Gastroesophageal sphincter (tissue), 4 donors: ENCODE measurements at regions not wholly inside any gene's neighbourhood (a gene's known extent, or its start where the extent isn't known, plus 50 kb on each side); places are given as distances from the start of the nearest gene placed in this dataset.

Experiments used
- ATAC-seq: fragments of 150-250 bp; one replicate; pipeline ENCODE4 v1.9.1; 2016; ENCODE audit warnings: mild to moderate bottlenecking, moderate library complexity
- H3K27ac ChIP-seq, 4 donors: fragments of 200-600 bp; sonication (generic) in 3 of 4; 1 replicate in 3 of 4; 2 replicates in 1 of 4; pipeline ENCODE4 v1.5.1; 2016 to 2019
- H3K27me3 ChIP-seq: fragments of 200-600 bp; sonication (generic); one replicate; pipeline ENCODE4 v1.5.1; 2019
- H3K36me3 ChIP-seq, 2 donors: fragments of 200-600 bp; sonication (generic); one replicate each; pipeline ENCODE4 v1.5.1; 2019; ENCODE audit warnings: control low read depth in 1 of 2
- H3K4me1 ChIP-seq, 3 donors: fragments of 200-600 bp; sonication (generic); 1 replicate in 2 of 3; 2 replicates in 1 of 3; pipeline ENCODE4 v1.5.1; 2016 to 2019; ENCODE audit warnings: control low read depth in 2 of 3
- H3K4me3 ChIP-seq, 2 donors: fragments of 200-600 bp; sonication (generic); one replicate each; pipeline ENCODE4 v1.5.1; 2019; ENCODE audit warnings: mild to moderate bottlenecking in 1 of 2, moderate library complexity in 1 of 2
- H3K9me3 ChIP-seq, 3 donors: fragments of 200-600 bp; sonication (generic); one replicate each; pipeline ENCODE4 v1.5.1; 2017 to 2019; ENCODE audit warnings: control low read depth in 2 of 3
- EP300 ChIP-seq: sonication (generic); formaldehyde crosslinking; IDR thresholded peaks from one replicate; pipeline ENCODE4 v1.6.1; 2017; ENCODE audit warnings: antibody characterized with exemption, mild to moderate bottlenecking
- POLR2A ChIP-seq, 2 donors: fragments of 450-650 bp; IDR thresholded peaks; one replicate each; pipeline ENCODE4 v1.6.1; 2017; ENCODE audit warnings: antibody characterized with exemption in 2 of 2, mild to moderate bottlenecking in 2 of 2, moderate library complexity in 1 of 2
- POLR2AphosphoS5 ChIP-seq: sonication (generic); formaldehyde crosslinking; IDR thresholded peaks from one replicate; pipeline ENCODE4 v1.6.1; 2017; ENCODE audit warnings: antibody characterized with exemption
- WGBS, 2 donors: methylation state at CpG; one replicate each; pipeline ENCODE4 v1.1.5; 2018; ENCODE audit warnings: low coverage in 1 of 2; 5-methylcytosine and 5-hydroxymethylcytosine counted together
- TF ChIP-seq, protein P1 (sequence below), 4 experiments: fragments of 200-600 bp in 2 of 4; fragments of 450-650 bp in 2 of 4; sonication (generic) in 1 of 4; IDR thresholded peaks; one replicate each; pipeline ENCODE4 v1.5.1; 2017 to 2019; ENCODE audit warnings: antibody characterized with exemption in 4 of 4, mild to moderate bottlenecking in 2 of 4, moderate library complexity in 2 of 4

- H3K9me3 ChIP-seq: no peaks in the 10 kb centered on the region
- H3K36me3 ChIP-seq: no peaks in the 10 kb centered on the region
- TF ChIP-seq EP300: no peak
- no peak for TF ChIP-seq POLR2A (IDR thresholded peaks at IDR 0.05)
- TF ChIP-seq POLR2AphosphoS5: no peak
- TF ChIP-seq, protein P1, sequence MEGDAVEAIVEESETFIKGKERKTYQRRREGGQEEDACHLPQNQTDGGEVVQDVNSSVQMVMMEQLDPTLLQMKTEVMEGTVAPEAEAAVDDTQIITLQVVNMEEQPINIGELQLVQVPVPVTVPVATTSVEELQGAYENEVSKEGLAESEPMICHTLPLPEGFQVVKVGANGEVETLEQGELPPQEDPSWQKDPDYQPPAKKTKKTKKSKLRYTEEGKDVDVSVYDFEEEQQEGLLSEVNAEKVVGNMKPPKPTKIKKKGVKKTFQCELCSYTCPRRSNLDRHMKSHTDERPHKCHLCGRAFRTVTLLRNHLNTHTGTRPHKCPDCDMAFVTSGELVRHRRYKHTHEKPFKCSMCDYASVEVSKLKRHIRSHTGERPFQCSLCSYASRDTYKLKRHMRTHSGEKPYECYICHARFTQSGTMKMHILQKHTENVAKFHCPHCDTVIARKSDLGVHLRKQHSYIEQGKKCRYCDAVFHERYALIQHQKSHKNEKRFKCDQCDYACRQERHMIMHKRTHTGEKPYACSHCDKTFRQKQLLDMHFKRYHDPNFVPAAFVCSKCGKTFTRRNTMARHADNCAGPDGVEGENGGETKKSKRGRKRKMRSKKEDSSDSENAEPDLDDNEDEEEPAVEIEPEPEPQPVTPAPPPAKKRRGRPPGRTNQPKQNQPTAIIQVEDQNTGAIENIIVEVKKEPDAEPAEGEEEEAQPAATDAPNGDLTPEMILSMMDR (IDR thresholded peaks at IDR 0.05): no peak
- H3K27me3 ChIP-seq: no peaks in the 10 kb centered on the region
- H3K27ac ChIP-seq: no peak overlapping the region
- no peaks in the 10 kb centered on the region for H3K4me1 ChIP-seq
- ATAC-seq: no peak
- no peak overlapping the region for H3K4me3 ChIP-seq
- WGBS, 2 donors: 56 to 57% methylated on average over 8 of the region's 8 CpGs
Observed at GRCh38 chr5:56641635-56642260, 173.6 kb upstream of the MAP3K1 start.

- 78 to 95% methylated on average over 3 of the region's 3 CpGs for WGBS, 2 donors
- no peak overlapping the region for H3K27ac ChIP-seq
- no peaks in the 10 kb centered on the region for H3K4me1 ChIP-seq
- TF ChIP-seq EP300: no peak
- no peak for TF ChIP-seq POLR2A (IDR thresholded peaks at IDR 0.05)
- TF ChIP-seq, protein P1 (IDR thresholded peaks at IDR 0.05): no peak
- no peak for TF ChIP-seq POLR2AphosphoS5
- no peaks in the 10 kb centered on the region for H3K27me3 ChIP-seq
- no peaks in the 10 kb centered on the region for H3K9me3 ChIP-seq
- no peaks in the 10 kb centered on the region for H3K36me3 ChIP-seq
- H3K4me3 ChIP-seq: no peak overlapping the region
- ATAC-seq: no peak
Observed at GRCh38 chr5:56640763-56641406, 174.5 kb upstream of the MAP3K1 start.

GRCh38 chr5:56639476-56639875, 175.9 kb upstream of the MAP3K1 start:
- H3K27ac ChIP-seq: no peak overlapping the region
- TF ChIP-seq POLR2A (IDR thresholded peaks at IDR 0.05) (no peak), EP300 (no peak), POLR2AphosphoS5 (no peak)
- TF ChIP-seq, protein P1 (IDR thresholded peaks at IDR 0.05): no peak
- H3K4me3 ChIP-seq: no peak overlapping the region
- no peaks in the 10 kb centered on the region for H3K27me3 ChIP-seq
- H3K36me3 ChIP-seq: no peaks in the 10 kb centered on the region
- H3K9me3 ChIP-seq: no peaks in the 10 kb centered on the region
- WGBS, 2 donors: 97 to 100% methylated on average over 2 of the region's 2 CpGs
- ATAC-seq: no peak
- no peaks in the 10 kb centered on the region for H3K4me1 ChIP-seq

DNA sequence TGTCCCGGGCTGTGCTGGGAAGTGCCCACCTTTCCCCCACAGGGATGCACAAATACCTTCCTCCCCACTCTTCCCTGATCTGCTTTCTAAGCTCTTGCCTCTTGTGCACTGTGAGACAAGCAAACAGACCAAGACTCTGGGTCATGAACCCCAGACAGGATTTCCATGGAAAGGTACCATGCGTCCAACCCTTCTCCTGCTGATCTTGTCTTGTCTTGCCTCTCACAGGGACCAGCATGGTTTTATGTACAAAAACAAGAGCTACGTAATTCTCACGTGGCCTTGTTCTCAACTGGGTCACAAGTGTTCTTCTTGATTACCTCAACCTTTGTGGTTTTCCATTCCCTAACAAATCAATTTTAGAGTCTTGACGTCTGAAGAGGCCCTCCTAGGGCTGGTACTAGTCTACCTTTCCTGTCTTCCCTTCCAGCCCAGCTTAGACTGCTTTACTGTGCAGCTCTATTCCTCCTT, 176.5 kb upstream of the MAP3K1 start:
- Histone ChIP-seq H3K9me3 (no peaks in the 10 kb centered on the region), H3K4me1 (no peaks in the 10 kb centered on the region), H3K4me3 (no peak overlapping the region), H3K36me3 (no peaks in the 10 kb centered on the region), H3K27ac (no peak overlapping the region), H3K27me3 (no peaks in the 10 kb centered on the region)
- 85 to 96% methylated on average over 5 of the region's 5 CpGs for WGBS, 2 donors
- no peak for ATAC-seq
- TF ChIP-seq POLR2AphosphoS5 (no peak), POLR2A (IDR thresholded peaks at IDR 0.05) (no peak), EP300 (no peak)
- TF ChIP-seq, protein P1 (IDR thresholded peaks at IDR 0.05): no peak
